DMS53 treated with DMSO at 0.1 percent for 48 hours (cell line): ENCODE measurements at regions not wholly inside any gene's neighbourhood (a gene's known extent, or its start where the extent isn't known, plus 50 kb on each side); places are given as distances from the start of the nearest gene placed in this dataset.

Experiments used
- DNase-seq: peaks from one replicate; lab custom pipeline; 2025; ENCODE audit not compliant: unreplicated experiment; lab: John Stamatoyannopoulos, UW

DNA sequence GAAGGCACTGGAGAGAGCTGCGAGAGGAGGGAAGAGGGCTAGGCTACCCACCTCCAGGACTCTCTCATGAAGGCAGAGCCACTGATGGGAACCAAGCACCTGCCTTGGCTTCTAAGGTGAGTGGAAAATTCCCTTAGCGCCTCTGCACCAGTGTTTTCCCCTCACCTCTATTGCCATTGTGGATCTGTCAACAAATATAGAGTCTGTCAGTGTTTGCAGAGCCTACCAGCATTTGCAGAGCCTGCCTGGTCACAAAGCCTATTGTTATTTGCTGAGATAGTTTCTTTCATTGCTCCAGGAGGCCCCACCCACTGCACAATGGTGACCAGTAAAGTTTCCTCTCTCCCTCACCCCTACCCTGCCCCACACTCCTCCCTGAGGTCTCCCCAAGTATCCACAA is 141.9 kb downstream of the MRPL14 start:
- DNase-seq: peak; percentile 25

DNA sequence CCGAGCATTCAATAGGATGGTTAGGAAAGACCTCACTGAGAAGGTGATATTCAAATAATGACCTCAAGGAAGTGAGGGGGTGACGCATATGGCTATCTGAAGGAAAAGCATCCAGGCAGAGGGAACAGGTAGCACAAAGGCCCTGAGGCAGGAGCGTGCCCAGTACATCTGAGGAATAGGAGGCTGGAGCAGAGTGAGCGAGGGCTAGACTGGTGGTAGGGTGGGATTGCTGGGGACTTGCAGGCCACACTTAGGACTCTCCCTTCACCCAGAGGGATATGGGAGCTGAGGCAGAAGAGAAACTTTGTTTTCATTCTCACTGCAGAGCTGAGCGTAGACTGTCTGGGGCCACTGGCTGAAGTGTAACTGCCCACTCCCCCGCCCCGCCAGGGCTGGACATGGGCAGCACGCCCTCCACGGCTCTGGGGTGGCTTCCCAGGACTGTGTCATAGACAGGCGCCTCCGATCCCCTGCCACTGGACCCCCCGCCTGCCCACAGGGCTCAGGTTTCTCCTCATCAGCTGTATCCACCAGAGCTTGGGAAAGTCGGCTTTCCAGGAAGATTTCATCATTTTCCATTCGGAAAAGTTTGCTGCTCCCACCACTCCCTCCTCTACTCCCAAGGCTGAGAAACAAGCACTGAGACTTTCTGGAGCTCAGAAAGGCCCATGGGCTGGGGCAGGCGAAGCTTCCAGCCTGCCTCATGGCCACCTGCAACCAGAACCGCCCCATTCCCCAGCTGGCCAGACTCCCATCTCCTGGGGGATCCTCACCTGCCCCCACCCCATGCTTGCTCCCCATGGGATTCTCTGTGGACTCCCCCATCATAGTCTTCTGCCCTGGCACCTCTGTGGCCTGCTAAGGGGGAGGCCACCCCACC is 142.6 kb downstream of the MRPL14 start:
- DNase-seq: no peak

DNA sequence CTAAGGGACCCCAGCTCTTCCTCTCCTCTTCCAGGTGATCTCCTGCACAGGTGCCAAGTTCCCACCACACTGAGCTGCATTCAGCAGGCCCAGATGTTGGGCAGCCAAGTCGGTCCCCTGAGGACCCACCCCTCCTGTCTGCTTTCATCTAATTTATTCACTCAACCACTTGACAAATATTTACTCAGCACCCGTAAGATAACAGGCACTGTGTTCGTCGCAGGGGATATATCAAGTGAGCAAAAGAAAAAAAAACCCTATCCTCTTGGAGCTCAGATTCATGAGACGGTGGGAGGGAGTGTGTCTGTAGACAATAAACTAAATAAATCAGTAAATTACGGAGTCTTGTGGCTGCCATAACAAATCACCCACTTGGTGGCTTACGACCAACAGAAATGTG is 143.6 kb downstream of the MRPL14 start:
- peak; percentile 39 for DNase-seq

DNA sequence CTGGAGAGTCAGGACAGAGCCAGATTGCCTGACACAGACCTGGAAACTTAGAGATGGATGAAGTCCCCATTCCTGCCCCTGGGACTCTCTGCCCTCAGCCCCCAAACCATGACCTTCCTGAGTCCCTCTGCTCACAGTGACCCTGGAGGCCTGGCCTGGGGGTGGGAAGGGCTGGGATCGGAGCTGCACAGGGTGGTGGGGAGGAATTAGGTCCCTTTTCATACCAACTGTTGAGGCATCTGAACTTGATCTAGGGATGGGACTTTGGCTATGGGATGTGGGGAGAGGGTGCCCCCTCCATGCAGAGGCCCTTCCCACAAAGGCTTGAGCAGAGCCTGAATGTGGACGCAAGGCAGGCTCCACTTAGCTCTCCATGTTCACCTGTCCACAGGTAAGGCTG is 144.1 kb downstream of the MRPL14 start:
- DNase-seq: no peak

DNA sequence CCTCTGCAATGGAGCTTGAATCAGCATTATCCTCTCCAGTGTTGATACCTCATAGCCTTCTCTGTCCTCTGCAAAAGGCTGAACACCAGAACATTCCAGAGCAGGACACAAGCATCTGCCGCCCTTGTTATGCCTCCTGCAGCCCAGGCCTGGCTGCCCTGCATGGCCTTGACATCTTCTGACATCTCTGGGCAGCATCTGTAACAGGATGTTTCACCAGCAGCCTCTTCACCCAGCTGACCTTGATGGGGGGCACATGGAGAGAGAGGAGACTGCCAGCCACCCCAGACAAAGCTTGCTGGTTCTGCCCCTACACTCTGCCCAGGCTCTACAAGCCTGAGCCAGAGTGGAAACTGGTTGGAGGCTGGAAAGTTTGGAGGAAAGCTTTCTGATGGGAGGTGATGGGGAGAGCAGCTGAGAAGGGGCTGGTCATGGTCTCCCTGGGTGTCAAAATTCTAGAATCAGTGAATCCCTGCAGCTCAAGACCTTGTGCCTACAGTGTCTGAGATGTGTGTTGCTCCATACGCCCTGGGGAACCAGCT is 145.1 kb downstream of the MRPL14 start:
- no peak for DNase-seq

DNA sequence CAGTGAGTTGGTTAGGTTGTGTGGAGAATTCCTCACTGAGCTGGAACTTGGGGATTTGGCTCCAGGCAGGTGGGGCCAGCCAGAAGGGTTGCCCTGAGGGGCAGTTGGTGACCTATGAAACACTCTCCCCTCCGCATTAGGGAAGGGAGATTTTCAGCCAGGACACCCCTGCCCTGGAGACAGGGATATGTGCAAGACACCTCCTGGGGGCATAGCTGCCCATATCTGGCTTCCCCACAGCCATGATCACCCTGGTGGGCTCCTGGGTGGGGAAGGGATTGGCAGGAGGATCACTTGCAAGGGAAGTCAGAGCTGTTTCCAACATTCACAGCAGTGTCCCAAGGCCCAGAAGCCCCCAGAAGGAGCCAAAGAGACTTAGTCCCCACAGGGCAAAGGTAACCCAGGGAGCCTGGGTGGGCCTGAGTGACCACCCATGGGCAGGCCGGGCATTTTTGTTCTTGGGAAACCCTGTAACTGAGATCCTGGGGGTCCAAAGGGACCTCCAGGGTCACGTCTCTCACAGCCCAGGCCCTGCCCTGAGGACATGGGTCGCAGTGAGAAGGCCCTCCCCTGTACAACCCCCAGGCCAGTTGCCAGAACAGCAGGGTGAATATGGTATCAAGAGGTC is 145.8 kb downstream of the MRPL14 start:
- no peak for DNase-seq

DNA sequence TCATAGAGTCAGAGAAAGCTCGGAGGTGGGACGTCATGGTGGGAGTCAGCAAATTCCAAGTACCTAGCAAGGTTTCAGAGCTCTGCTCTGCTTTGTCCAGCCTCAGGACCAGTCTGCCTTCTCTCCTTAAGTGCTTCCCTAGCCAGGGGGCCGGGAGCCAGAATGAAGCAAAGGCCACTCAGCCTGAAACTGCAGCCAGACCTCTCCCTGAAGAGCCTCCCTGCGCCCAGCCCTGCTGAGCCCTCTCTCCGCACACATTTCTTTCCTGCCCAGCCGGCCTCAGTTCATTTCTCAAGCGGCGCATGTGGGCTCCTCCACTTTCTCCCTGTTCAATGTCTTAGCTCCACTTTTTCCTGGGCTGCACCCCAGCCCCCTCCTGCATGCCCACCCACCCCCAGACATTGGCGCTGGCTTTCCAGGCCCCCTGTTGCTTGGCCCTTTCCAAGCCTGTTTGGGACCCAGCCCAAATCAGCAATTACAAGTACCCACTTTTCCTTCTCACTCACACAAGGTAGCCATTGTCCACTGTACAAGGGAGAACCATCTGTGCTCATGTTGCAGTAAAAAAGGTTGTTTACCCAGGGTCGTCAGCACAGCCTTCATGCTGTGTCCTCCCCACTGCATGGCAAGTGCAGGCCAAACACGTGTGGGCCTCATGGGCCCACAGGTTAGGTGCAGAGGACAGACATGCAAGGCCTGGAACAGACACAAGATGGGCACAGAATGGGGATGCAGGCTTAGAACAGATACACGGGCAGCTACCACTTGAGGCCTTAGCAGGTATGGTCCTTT is 147.1 kb downstream of the MRPL14 start:
- DNase-seq: no peak

DNA sequence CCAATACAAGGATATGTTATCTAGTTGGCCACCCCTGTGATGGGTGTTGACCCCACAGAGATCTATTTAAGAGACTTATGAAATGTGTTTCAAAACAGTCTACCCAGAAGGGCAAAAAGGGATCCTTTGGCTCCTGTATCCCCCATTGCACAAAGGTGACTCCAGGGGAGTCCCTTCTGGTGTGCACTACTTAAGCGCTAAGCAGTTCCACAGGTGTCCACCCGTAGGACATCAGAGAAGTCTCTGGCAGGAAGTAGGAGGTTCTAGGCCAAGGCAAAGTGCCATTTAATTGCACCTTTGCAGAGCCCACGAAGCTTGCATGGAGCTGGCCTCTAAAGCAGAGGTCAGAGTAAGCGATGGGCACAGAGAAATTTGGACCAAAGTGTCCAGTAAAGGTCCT is 147.7 kb downstream of the MRPL14 start:
- no peak for DNase-seq

DNA sequence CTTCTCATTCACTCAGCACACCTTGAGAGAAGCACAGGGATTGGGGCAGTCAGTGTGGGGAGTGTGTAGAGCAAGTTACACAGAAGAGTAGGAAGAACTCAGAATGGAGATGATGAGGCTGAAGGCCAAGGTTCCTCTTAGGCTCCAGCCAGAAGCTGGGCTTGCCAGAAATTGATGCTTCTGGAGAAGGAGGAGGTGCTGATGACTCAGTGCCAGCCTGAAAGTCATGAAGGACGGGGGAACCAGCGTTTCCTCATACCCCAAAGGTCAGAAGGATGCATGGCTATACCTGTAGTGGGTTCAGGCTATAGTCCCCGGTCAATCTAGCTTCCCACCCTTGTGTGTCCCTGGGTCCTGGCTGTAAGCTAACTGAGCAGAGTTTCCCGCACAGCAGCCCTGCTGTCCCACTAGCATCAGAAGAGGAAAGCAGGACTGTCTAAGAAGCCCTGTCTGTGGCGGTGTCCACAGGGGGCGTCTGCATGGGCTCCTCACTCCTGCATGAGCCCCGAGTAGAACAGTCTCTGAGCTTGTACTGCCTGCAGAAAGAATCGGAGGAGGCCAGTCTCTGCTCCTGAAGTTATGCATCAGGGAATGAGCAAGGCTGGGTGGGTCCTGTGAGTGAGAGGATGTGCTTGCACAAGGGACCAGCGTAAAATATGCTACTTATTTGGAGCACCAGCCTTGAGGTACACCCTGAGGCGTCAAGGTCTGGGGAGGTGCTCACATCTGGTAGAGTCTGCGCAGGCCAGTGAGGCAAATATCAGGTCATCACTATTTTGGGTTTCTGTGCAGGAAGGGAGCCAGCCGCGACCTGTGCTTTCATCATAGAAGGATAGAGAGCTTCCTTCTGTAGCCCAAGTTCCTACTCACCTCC is 148.5 kb downstream of the MRPL14 start:
- no peak for DNase-seq

DNA sequence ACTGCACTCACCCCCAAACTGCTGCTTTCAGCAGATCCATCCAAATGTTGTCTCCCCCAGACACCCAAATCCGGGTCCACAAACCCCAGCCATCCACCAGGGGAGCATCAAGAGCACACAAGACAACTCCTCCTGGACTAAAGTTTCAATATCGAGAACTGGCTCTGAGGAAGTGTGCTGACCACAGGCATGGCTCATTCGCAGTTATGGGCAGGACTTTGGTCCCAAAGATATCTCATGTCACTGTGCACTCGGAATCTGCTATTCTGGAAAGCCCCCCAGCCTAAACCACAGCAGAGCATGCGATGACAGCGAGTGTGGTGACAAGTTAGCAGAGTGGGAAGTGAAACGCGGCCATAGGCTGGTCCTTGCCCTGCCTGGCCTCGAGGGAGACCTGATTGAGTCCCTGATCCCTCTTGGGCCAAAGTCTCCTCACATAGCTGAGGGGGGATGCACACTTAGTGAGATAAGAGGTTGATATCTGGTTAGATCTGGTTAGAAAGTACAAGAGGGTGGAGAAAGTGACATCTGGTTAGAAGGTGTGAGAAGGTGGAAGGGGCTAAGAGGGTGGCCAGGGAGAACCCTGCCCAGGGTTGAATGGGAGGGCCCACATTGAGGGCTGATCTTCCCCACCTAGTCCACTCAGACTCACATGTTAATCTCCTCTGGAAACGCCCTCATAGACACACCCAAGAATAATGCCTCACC is 149.7 kb downstream of the MRPL14 start:
- DNase-seq: no peak

DNA sequence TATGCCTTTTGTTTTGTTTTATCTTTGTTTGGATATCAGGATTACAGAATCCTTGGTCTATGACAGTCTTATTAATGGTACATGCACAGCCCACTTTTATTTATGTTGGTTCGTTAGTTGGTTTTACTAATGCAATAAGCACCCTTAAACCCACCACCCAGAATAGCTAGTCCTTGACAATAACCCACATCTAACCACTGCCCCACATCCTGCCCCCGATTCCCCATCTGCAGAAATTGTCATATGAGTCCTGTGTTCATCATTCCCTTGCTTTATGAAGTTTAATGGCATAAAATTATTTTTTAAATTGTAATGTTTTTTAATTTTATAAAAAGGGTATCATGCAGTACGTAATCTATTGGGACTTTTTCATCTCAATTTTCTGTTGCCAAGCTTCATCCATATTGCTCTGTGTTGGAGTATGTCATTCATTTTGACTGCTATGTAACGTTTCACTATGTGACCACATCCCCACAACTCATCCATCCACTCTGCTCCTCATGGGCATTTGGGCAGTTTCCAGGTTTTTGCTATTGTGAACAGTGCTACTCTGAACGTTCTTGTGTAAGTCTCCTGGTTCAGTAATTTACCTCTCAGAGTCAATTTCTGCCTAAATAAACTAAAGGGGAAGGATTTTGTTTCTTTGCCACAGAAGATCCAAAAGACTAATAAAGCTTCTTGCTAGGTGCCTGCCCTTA is 150.4 kb downstream of the MRPL14 start:
- no peak for DNase-seq

DNA sequence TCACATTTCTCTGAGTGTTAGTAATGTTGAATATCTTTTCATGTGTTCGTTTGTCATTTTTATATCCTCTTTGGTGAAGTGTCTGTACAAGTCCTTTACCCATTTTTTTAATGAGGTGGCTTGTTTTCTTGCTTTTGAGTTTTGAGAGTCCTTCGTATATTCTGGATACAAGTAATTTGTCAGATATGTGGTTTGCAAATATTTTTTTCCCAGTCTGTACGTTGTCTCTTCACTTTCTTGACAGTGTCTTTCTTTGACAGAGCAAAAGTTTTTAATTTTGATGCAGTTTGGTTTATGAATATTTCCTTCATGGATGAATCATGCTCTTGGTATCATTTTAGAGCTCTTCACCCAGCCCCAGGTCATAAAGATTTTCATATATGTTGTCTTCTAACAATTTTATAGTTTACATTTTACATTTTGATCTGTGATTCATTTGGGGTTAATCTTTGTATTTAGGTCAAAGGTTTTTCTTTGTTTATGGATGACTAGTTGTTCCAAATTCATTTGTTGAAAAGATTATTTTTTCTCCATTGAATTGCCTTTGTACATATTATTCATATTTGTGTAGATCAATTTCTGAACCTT is 152.5 kb downstream of the MRPL14 start:
- DNase-seq: no peak

DNA sequence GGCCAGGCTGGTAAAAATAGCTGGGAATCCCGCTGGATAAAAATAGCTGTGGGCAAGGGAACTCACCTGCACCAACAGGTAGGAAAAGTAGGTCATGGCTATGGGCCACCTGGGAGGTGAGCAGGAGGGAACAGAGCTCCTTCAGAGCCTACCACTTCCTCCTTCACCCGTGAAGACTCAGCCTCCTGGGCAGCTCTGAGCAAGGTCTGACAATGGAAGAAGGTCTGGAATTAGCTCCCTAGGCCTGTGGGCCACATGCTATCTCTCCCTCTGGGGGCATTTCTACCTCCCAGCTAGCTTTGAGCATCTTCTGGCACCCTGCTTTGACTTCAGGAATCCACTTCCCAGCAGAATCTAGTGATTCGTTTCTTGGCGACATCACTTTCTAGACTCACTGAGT is 153.9 kb downstream of the MRPL14 start:
- no peak for DNase-seq

DNA sequence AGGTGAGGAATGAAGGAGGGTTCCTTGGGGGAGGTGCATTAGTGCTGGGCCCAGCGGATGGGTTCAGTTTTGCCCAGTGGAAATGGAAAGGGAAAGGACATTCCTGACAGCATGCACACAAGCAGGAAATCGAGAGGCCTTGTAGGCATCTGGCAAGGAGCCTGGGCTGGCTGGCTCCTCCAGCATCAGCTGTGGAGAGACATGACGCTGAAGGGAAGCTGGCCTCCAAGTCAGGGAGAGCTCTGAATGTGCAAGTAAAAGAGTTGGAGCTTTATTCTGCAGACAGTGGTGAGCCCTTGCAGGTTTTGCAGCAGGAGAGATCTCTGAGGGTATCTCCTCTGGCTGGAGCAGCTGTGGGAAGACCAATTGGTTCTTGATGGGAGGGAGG is 154.3 kb downstream of the MRPL14 start:
- DNase-seq: no peak

DNA sequence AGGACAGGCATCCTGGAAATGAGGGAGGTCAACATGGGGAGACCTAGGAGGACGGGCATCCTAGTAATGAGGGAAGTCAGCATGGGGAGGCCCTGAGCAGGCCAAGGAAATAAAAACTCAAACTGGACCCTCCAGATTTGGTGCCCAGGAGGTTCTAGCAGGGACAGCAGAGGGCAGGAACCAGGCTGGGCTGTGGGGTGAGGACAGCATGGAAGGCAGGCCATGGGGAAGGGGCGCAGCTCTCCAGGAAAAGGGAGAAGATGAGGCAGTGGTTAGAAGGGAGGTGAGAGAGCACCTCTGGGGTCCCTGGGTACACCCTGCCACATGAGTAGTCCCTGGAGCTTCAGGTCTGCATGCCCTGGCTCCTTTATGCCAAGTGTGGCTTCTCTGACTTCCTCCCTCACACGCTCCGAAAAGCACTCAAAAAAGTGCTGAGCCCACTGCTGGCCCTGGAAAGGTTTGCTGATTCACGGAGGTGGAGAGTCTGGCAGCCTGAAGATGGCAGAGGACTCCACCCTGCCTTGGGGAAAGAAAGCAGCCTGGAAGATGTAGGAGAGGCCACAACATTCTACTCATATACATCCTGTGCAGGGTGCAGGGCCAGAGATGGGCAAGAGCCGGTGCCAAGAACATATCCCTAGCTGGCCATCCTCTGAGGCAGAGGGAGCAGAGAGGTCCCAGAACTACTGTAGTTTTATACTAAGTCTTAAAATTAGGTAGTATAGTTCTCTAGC is 154.9 kb downstream of the MRPL14 start:
- no peak for DNase-seq

DNA sequence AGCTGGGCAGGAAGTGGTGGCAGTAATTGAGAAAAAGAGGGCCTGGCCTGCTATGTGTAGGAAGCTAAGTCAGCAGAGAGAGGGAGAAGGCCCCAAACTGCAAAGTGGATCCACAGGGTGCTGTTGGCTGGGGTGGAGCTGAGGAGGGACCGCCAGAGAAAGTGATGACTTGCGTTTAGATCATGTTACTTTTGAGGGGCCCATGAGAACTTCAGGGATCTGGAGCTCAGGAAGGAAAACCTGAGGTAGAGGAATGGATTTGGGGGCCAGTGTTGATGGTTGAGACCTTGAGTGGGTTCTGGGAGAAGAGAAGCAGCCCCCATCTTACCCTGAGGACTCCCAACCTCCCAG is 155.5 kb downstream of the MRPL14 start:
- DNase-seq: no peak

DNA sequence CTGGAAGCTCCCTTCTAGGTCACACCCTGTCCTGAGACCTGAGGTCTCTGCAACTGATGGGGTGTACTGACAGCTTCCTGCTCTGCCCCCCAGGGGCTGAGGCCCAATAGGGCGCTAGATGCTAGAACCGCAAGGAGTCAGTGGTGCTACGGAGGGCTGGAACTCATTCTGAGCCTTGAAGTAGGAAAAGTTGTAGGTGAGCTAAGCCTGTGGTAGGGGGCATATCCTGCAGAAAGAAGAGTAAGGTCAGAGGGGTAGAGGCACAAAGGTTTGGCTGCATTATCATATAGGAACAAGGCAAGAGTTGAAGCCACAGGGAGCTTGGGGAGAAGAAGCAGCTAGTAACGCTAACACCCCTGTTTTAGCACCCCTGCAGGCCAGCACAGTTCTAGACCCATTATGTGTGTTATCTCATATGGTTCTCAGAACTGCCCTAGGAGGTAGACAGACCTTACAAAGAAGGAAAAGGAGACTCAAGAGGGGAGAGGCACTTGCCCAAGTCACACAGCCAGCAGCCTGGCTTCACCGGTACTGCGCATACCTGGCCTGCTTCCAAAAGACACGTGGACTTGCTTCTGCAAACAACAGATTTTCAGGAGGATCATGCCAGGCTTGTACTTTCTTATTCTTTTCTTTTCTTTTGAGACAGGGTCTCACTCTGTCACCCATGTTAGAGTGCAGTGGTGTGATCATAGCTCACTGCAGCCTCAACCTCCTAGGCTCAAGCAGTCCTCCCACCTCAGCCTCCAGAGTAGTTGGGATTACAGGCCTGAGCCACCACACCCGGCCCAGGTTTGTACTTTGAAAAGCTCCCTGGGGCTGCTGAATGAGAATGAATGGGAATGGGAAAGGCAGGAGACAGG is 156.1 kb downstream of the MRPL14 start:
- peak; percentile 19 for DNase-seq
